Ishikawa (cell line): ENCODE measurements at regions not wholly inside any gene's neighbourhood (a gene's known extent, or its start where the extent isn't known, plus 50 kb on each side); places are given as distances from the start of the nearest gene placed in this dataset.

Source experiments
- CEBPB ChIP-seq: IDR thresholded peaks from 2 replicates; pipeline ENCODE4 v1.6.1; 2012
- CREB1 ChIP-seq: IDR thresholded peaks from 2 replicates; pipeline ENCODE4 v1.6.1; 2012; ENCODE audit warnings: low read depth
- EGR1 ChIP-seq: IDR thresholded peaks from 2 replicates; pipeline ENCODE4 v1.6.1; 2012
- EP300 ChIP-seq: IDR thresholded peaks from 2 replicates; pipeline ENCODE4 v1.6.1; 2012; ENCODE audit warnings: borderline replicate concordance
- FOXM1 ChIP-seq: IDR thresholded peaks from 2 replicates; pipeline ENCODE4 v1.6.1; 2012; ENCODE audit warnings: low read depth, borderline replicate concordance
- NFIC ChIP-seq: IDR thresholded peaks from 2 replicates; pipeline ENCODE4 v1.6.1; 2012
- RAD21 ChIP-seq: IDR thresholded peaks from 2 replicates; pipeline ENCODE4 v1.6.1; 2012; ENCODE audit warnings: low read depth
- TAF1 ChIP-seq: IDR thresholded peaks from 2 replicates; pipeline ENCODE4 v1.6.1; 2012; ENCODE audit warnings: low read depth, mild to moderate bottlenecking
- TCF12 ChIP-seq: IDR thresholded peaks from 2 replicates; pipeline ENCODE4 v1.6.1; 2012; ENCODE audit warnings: low read depth
- TEAD4 ChIP-seq: IDR thresholded peaks from 2 replicates; pipeline ENCODE4 v1.6.1; 2012
- YY1 ChIP-seq: IDR thresholded peaks from 2 replicates; pipeline ENCODE4 v1.6.1; 2012; ENCODE audit warnings: low read depth
- ZBTB7A ChIP-seq: IDR thresholded peaks from 2 replicates; pipeline ENCODE4 v1.6.1; 2012; ENCODE audit warnings: low read depth
- TF ChIP-seq, protein P1 (sequence below): IDR thresholded peaks from 2 replicates; pipeline ENCODE4 v1.6.1; 2012
- TF ChIP-seq, protein P2 (sequence below): IDR thresholded peaks from 2 replicates; pipeline ENCODE4 v1.6.1; 2012
- TF ChIP-seq, protein P3 (sequence below): IDR thresholded peaks from 2 replicates; pipeline ENCODE4 v1.6.1; 2012; ENCODE audit warnings: low read depth, mild to moderate bottlenecking

DNA sequence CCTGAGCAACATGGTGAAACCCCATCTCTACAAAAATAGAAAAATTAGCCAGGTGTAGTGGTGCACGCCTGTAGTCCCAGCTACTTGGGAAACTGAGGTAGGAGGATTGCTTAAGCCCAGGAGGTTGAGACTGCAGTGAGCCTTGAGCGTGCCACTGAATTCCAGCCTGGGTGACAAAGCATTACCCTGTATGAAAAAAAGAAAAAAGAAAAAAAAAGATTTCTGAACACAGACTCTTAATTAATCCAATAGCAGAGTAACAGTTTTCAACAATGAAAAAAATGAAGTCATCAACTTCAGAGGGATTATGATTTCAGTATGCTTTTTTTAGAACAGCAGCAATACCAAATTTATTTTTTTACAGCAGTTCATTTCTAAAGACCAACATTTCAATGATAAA lies 118.8 kb upstream of the TNPO1 start:
- TF ChIP-seq EP300: no peak
- TF ChIP-seq ZBTB7A: no peak
- TF ChIP-seq EGR1: no peak
- TF ChIP-seq, protein P1, sequence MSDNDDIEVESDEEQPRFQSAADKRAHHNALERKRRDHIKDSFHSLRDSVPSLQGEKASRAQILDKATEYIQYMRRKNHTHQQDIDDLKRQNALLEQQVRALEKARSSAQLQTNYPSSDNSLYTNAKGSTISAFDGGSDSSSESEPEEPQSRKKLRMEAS: no peak
- TF ChIP-seq TEAD4: no peak
- TF ChIP-seq TAF1: no peak
- no peak for TF ChIP-seq NFIC
- TF ChIP-seq, protein P2, sequence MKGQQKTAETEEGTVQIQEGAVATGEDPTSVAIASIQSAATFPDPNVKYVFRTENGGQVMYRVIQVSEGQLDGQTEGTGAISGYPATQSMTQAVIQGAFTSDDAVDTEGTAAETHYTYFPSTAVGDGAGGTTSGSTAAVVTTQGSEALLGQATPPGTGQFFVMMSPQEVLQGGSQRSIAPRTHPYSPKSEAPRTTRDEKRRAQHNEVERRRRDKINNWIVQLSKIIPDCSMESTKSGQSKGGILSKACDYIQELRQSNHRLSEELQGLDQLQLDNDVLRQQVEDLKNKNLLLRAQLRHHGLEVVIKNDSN: no peak
- TF ChIP-seq RAD21: no peak
- TF ChIP-seq, protein P3, sequence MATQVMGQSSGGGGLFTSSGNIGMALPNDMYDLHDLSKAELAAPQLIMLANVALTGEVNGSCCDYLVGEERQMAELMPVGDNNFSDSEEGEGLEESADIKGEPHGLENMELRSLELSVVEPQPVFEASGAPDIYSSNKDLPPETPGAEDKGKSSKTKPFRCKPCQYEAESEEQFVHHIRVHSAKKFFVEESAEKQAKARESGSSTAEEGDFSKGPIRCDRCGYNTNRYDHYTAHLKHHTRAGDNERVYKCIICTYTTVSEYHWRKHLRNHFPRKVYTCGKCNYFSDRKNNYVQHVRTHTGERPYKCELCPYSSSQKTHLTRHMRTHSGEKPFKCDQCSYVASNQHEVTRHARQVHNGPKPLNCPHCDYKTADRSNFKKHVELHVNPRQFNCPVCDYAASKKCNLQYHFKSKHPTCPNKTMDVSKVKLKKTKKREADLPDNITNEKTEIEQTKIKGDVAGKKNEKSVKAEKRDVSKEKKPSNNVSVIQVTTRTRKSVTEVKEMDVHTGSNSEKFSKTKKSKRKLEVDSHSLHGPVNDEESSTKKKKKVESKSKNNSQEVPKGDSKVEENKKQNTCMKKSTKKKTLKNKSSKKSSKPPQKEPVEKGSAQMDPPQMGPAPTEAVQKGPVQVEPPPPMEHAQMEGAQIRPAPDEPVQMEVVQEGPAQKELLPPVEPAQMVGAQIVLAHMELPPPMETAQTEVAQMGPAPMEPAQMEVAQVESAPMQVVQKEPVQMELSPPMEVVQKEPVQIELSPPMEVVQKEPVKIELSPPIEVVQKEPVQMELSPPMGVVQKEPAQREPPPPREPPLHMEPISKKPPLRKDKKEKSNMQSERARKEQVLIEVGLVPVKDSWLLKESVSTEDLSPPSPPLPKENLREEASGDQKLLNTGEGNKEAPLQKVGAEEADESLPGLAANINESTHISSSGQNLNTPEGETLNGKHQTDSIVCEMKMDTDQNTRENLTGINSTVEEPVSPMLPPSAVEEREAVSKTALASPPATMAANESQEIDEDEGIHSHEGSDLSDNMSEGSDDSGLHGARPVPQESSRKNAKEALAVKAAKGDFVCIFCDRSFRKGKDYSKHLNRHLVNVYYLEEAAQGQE: no peak
- no peak for TF ChIP-seq CEBPB

DNA sequence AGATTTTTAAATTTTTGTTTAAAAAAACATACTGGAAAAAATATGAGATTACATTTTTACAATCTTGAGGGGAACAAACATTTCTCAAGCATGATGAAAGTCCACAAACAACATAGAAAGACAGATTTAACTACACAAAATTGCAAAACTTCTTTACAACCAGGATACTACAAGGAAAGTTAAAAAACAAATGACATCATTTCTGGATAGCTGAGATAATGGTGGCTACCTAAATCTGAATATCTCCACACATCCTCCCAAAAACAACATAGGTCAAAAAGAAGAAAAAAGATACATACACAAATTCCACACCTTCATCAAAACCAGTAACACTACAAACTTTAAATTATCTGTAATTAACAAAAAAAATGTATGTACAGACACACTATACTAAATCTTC lies 120.8 kb upstream of the TNPO1 start:
- TF ChIP-seq YY1: no peak
- TF ChIP-seq TEAD4: no peak
- no peak for TF ChIP-seq EP300
- TF ChIP-seq ZBTB7A: no peak
- no peak for TF ChIP-seq RAD21
- TF ChIP-seq FOXM1: no peak
- TF ChIP-seq, protein P1: no peak
- no peak for TF ChIP-seq CEBPB
- TF ChIP-seq TAF1: no peak
- TF ChIP-seq, protein P3: no peak
- TF ChIP-seq, protein P2: no peak
- TF ChIP-seq CREB1: no peak
- no peak for TF ChIP-seq EGR1
- no peak for TF ChIP-seq TCF12
- TF ChIP-seq NFIC: no peak

DNA sequence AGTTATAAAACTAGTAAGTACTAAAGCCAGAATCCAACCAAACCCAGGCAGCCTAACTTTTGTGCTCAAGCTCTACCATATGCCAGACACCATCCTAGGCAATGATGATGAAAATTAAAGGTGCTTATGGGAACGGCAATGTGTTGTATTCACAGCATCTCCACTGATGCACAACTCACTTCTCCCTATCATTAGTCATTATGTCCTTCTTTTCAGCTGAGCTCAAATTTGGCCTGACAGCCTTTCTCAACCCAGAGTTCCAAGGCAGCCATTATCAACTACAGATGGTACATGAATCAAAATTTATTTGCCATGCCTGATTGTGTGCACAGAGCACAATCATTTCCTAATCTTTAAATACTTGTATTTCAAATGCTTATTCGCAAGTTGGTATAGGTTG lies 121.6 kb upstream of the TNPO1 start:
- TF ChIP-seq EGR1 (no peak), EP300 (no peak), CEBPB (no peak), TAF1 (no peak), RAD21 (no peak), ZBTB7A (no peak), TCF12 (no peak), TEAD4 (no peak), CREB1 (no peak), FOXM1 (no peak), NFIC (no peak)
- TF ChIP-seq, protein P3: no peak
- TF ChIP-seq, protein P2: no peak
- TF ChIP-seq, protein P1: no peak
